ENCODE measurements at regions not wholly inside any gene's neighbourhood (a gene's known extent, or its start where the extent isn't known, plus 50 kb on each side); places are given as distances from the start of the nearest gene placed in this dataset.

GRCh38 chr10:8810677-8811076 lies 756.2 kb downstream of the GATA3 start:
- no peak for TF ChIP-seq EZH2 (IDR thresholded peaks at IDR 0.05)
- no peak for TF ChIP-seq CTCF (IDR thresholded peaks at IDR 0.05)

Data from neural progenitor cell (in vitro differentiated cells).